HEK293T (cell line): ENCODE measurements at regions not wholly inside any gene's neighbourhood (a gene's known extent, or its start where the extent isn't known, plus 50 kb on each side); places are given as distances from the start of the nearest gene placed in this dataset.

Experiments
- BHLHE40 ChIP-seq: fragments of 450-650 bp; IDR thresholded peaks from 2 replicates; pipeline ENCODE4 v1.6.1; 2016; ENCODE audit warnings: mild to moderate bottlenecking, moderate library complexity, borderline replicate concordance
- ELF4 ChIP-seq: fragments of 450-650 bp; IDR thresholded peaks from 2 replicates; pipeline ENCODE4 v1.6.1; 2017; ENCODE audit warnings: antibody characterized with exemption
- FOXM1 ChIP-seq: fragments of 450-650 bp; IDR thresholded peaks from 2 replicates; pipeline ENCODE4 v1.6.1; 2017; ENCODE audit warnings: mild to moderate bottlenecking, borderline replicate concordance
- LEF1 ChIP-seq: fragments of 450-650 bp; IDR thresholded peaks from 2 replicates; pipeline ENCODE4 v1.6.1; 2017; ENCODE audit warnings: mild to moderate bottlenecking, borderline replicate concordance

GRCh38 chr3:63202529-63202928 lies 75.6 kb upstream of the SYNPR start:
- TF ChIP-seq FOXM1 = no peak
- no peak for TF ChIP-seq ELF4
- TF ChIP-seq BHLHE40 = no peak
- no peak for TF ChIP-seq LEF1
